Fibroblast of lung (primary cell): ENCODE measurements at regions not wholly inside any gene's neighbourhood (a gene's known extent, or its start where the extent isn't known, plus 50 kb on each side); places are given as distances from the start of the nearest gene placed in this dataset.

Experiments used
- DNase-seq, 2 donors: peaks; one replicate each; pipeline versions ENCODE4 v3.0.0 to v3.0.0-alpha.2; 2010; ENCODE audit warnings: low read depth in 2 of 2
- H2AFZ ChIP-seq: 2 replicates; pipeline ENCODE4 v1.5.1; 2012; ENCODE audit warnings: low read length, control low read depth, inconsistent platforms
- H3K27ac ChIP-seq: 2 replicates; pipeline ENCODE4 v1.5.1; 2011; ENCODE audit warnings: low read length, control low read depth; ENCODE audit not compliant: insufficient read depth
- H3K27me3 ChIP-seq: 2 replicates; pipeline ENCODE4 v1.5.1; 2011; ENCODE audit warnings: mild to moderate bottlenecking, low read length; ENCODE audit not compliant: control insufficient read depth, insufficient read depth
- H3K36me3 ChIP-seq: 2 replicates; pipeline ENCODE4 v1.5.1; 2011; ENCODE audit warnings: low read length; ENCODE audit not compliant: control insufficient read depth, insufficient read depth
- H3K4me1 ChIP-seq: 2 replicates; pipeline ENCODE4 v1.5.1; 2011; ENCODE audit warnings: low read length; ENCODE audit not compliant: control insufficient read depth, insufficient read depth; ENCODE audit errors: extremely low read depth
- H3K4me2 ChIP-seq: 2 replicates; pipeline ENCODE4 v1.5.1; 2011; ENCODE audit warnings: low read length, control low read depth; ENCODE audit not compliant: insufficient read depth; ENCODE audit errors: extremely low read depth
- H3K4me3 ChIP-seq, 4 experiments: fragments of 200-600 bp in 1 of 4; sonication (generic) in 1 of 4; replicated peaks in 1 of 4; 2 replicates each; pipeline ENCODE4 v1.5.1; 2011 to 2016; ENCODE audit warnings: low read length in 4 of 4, low read depth in 3 of 4, mild to moderate bottlenecking in 3 of 4, control low read depth in 2 of 4, inconsistent platforms in 1 of 4, mixed read lengths in 1 of 4; ENCODE audit not compliant: insufficient read depth in 1 of 4; ENCODE audit errors: control extremely low read depth in 1 of 4
- H3K79me2 ChIP-seq: 2 replicates; pipeline ENCODE4 v1.5.1; 2012; ENCODE audit warnings: mild to moderate bottlenecking, low read length, inconsistent platforms; ENCODE audit not compliant: control insufficient read depth, insufficient read depth
- H3K9ac ChIP-seq: 2 replicates; pipeline ENCODE4 v1.5.1; 2011; ENCODE audit warnings: mild to moderate bottlenecking, low read length, control low read depth; ENCODE audit not compliant: insufficient read depth
- H3K9me3 ChIP-seq: 2 replicates; pipeline ENCODE4 v1.5.1; 2012; ENCODE audit warnings: low read depth, low read length; ENCODE audit not compliant: control insufficient read depth, insufficient read depth
- H4K20me1 ChIP-seq: 2 replicates; pipeline ENCODE4 v1.5.1; 2011; ENCODE audit warnings: low read length; ENCODE audit not compliant: control insufficient read depth, insufficient read depth; ENCODE audit errors: extremely low read depth
- CTCF ChIP-seq, 2 donors: IDR thresholded peaks in 1 of 2; conservative IDR thresholded peaks in 1 of 2; 1 replicate in 1 of 2; 2 replicates in 1 of 2; pipeline ENCODE4 v1.5.1; 2011 to 2012; ENCODE audit warnings: low read length in 2 of 2, control low read depth in 1 of 2, inconsistent platforms in 1 of 2, low read depth in 1 of 2, mild to moderate bottlenecking in 1 of 2
- EZH2 ChIP-seq: IDR thresholded peaks from 2 replicates; pipeline ENCODE4 v1.5.1; 2012; ENCODE audit warnings: low read length, control low read depth, mild to moderate bottlenecking; ENCODE audit errors: missing control alignments

GRCh38 chr11:27242591-27242990 lies 120.4 kb downstream of the CCDC34 start:
- Histone ChIP-seq H2AFZ (no peak overlapping the region), H3K9ac (no peak overlapping the region), H3K27ac (no peak overlapping the region)

GRCh38 chr11:27241311-27242122 lies 121.5 kb downstream of the CCDC34 start:
- TF ChIP-seq EZH2 (no peak), CTCF (conservative IDR thresholded peaks at IDR 0.05 in 1 of 2, IDR thresholded peaks at IDR 0.05 in 1 of 2; ENCODE audit: low read depth in 1 of 2, low read length in 2 of 2) (no peak)
- no peak overlapping the region for H2AFZ ChIP-seq
- peak; percentile 78 to 97 for DNase-seq
- no peak overlapping the region for H3K4me3 ChIP-seq
- H3K36me3 ChIP-seq, result no peaks in the 10 kb centered on the region
- H3K27ac ChIP-seq, result no peak overlapping the region
- no peaks in the 10 kb centered on the region for H3K27me3 ChIP-seq
- no peak overlapping the region for H3K9ac ChIP-seq
- H4K20me1 ChIP-seq, result no peaks in the 10 kb centered on the region
- H3K9me3 ChIP-seq, result no peaks in the 10 kb centered on the region
- no peaks in the 10 kb centered on the region for H3K79me2 ChIP-seq
- peaks cover 8% of the 10 kb centered on the region for H3K4me1 ChIP-seq
- H3K4me2 ChIP-seq, result no peak overlapping the region

More at GRCh38 chr11:27242591-27242990, 120.4 kb downstream of the CCDC34 start:
- no peaks in the 10 kb centered on the region for H4K20me1 ChIP-seq
- H3K4me2 ChIP-seq, result no peak overlapping the region
- peaks cover 8% of the 10 kb centered on the region for H3K4me1 ChIP-seq
- peak in 1 of 2 donors; percentile 100 for DNase-seq
- TF ChIP-seq CTCF (conservative IDR thresholded peaks at IDR 0.05 in 1 of 2, IDR thresholded peaks at IDR 0.05 in 1 of 2; ENCODE audit: low read depth in 1 of 2, low read length in 2 of 2), result no peak
- TF ChIP-seq EZH2, result no peak
- H3K36me3 ChIP-seq, result no peaks in the 10 kb centered on the region
- no peak overlapping the region for H3K4me3 ChIP-seq
- no peaks in the 10 kb centered on the region for H3K9me3 ChIP-seq
- H3K27me3 ChIP-seq, result no peaks in the 10 kb centered on the region
- no peaks in the 10 kb centered on the region for H3K79me2 ChIP-seq

GRCh38 chr11:27239305-27239942 lies 123.6 kb downstream of the CCDC34 start:
- no peak overlapping the region for H3K4me2 ChIP-seq
- H3K79me2 ChIP-seq, result no peaks in the 10 kb centered on the region
- DNase-seq, result peak in 1 of 2 donors; percentile 98
- H3K9ac ChIP-seq, result no peak overlapping the region
- no peaks in the 10 kb centered on the region for H3K27me3 ChIP-seq
- H4K20me1 ChIP-seq, result no peaks in the 10 kb centered on the region
- TF ChIP-seq CTCF (conservative IDR thresholded peaks at IDR 0.05 in 1 of 2, IDR thresholded peaks at IDR 0.05 in 1 of 2; ENCODE audit: low read depth in 1 of 2, low read length in 2 of 2), result no peak
- TF ChIP-seq EZH2, result no peak
- H2AFZ ChIP-seq, result no peak overlapping the region
- no peaks in the 10 kb centered on the region for H3K36me3 ChIP-seq
- H3K4me1 ChIP-seq, result peaks cover 10% of the 10 kb centered on the region
- no peaks in the 10 kb centered on the region for H3K9me3 ChIP-seq
- no peak overlapping the region for H3K27ac ChIP-seq
- no peak overlapping the region for H3K4me3 ChIP-seq
